Trophoblast cell (in vitro differentiated cells and primary cell): ENCODE measurements at regions not wholly inside any gene's neighbourhood (a gene's known extent, or its start where the extent isn't known, plus 50 kb on each side); places are given as distances from the start of the nearest gene placed in this dataset.

Experiments
- DNase-seq, 2 donors: peaks; one replicate each; pipeline ENCODE4 v3.0.0-alpha.2; 2016
- H2AFZ ChIP-seq: 2 replicates; pipeline ENCODE4 v1.6.1; 2013; ENCODE audit warnings: low read length, moderate library complexity, mild to moderate bottlenecking; ENCODE audit not compliant: insufficient read depth, poor library complexity
- H2AK5ac ChIP-seq: 2 replicates; pipeline ENCODE4 v1.6.1; 2013; ENCODE audit warnings: mild to moderate bottlenecking, low read length
- H2BK120ac ChIP-seq: 2 replicates; pipeline ENCODE4 v1.6.1; 2013; ENCODE audit warnings: low read length, mild to moderate bottlenecking, moderate library complexity; ENCODE audit not compliant: insufficient read depth, poor library complexity
- H2BK12ac ChIP-seq: 2 replicates; pipeline ENCODE4 v1.6.1; 2013; ENCODE audit warnings: mild to moderate bottlenecking, low read length, moderate library complexity
- H2BK5ac ChIP-seq: 2 replicates; pipeline ENCODE4 v1.6.1; 2013; ENCODE audit warnings: low read length, low read depth, moderate library complexity, mild to moderate bottlenecking; ENCODE audit not compliant: poor library complexity
- H3K14ac ChIP-seq: 2 replicates; pipeline ENCODE4 v1.6.1; 2013; ENCODE audit warnings: mild to moderate bottlenecking, low read length
- H3K18ac ChIP-seq: 2 replicates; pipeline ENCODE4 v1.6.1; 2013; ENCODE audit warnings: mild to moderate bottlenecking, low read length
- H3K23ac ChIP-seq: 2 replicates; pipeline ENCODE4 v1.6.1; 2013; ENCODE audit warnings: low read length
- H3K27ac ChIP-seq: 2 replicates; pipeline ENCODE4 v1.5.1; 2013; ENCODE audit warnings: low read depth, mild to moderate bottlenecking, inconsistent platforms, low read length, moderate library complexity
- H3K27me3 ChIP-seq: 2 replicates; pipeline ENCODE4 v1.6.1; 2013; ENCODE audit warnings: inconsistent platforms, mild to moderate bottlenecking, low read length, moderate library complexity; ENCODE audit not compliant: insufficient read depth
- H3K36me3 ChIP-seq, 2 experiments: 1 replicate in 1 of 2; 2 replicates in 1 of 2; pipeline ENCODE4 v1.6.1; 2013; ENCODE audit warnings: low read length in 2 of 2, mild to moderate bottlenecking in 2 of 2, moderate library complexity in 1 of 2; ENCODE audit not compliant: insufficient read depth in 2 of 2, control insufficient read depth in 1 of 2
- H3K4ac ChIP-seq: 2 replicates; pipeline ENCODE4 v1.6.1; 2013; ENCODE audit warnings: low read depth, mild to moderate bottlenecking, low read length, moderate library complexity
- H3K4me1 ChIP-seq, 2 experiments: 1 replicate in 1 of 2; 2 replicates in 1 of 2; pipeline ENCODE4 v1.6.1; 2013; ENCODE audit warnings: low read length in 2 of 2, mild to moderate bottlenecking in 2 of 2, moderate library complexity in 1 of 2; ENCODE audit not compliant: insufficient read depth in 2 of 2, control insufficient read depth in 1 of 2
- H3K4me2 ChIP-seq: 2 replicates; pipeline ENCODE4 v1.6.1; 2013; ENCODE audit warnings: inconsistent platforms, mild to moderate bottlenecking, low read length, moderate library complexity
- H3K4me3 ChIP-seq: 2 replicates; pipeline ENCODE4 v1.5.1; 2013; ENCODE audit warnings: mild to moderate bottlenecking, low read depth, low read length, inconsistent platforms
- H3K79me1 ChIP-seq: one replicate; pipeline ENCODE4 v1.6.1; 2013; ENCODE audit warnings: low read length
- H3K79me2 ChIP-seq: 2 replicates; pipeline ENCODE4 v1.6.1; 2013; ENCODE audit warnings: low read length, mild to moderate bottlenecking; ENCODE audit not compliant: control insufficient read depth, insufficient read depth, poor library complexity
- H3K9ac ChIP-seq: 2 replicates; pipeline ENCODE4 v1.6.1; 2013; ENCODE audit warnings: mild to moderate bottlenecking, low read length
- H3K9me3 ChIP-seq: 2 replicates; pipeline ENCODE4 v1.6.1; 2013; ENCODE audit warnings: low read depth, mild to moderate bottlenecking, control low read depth, inconsistent platforms, low read length; ENCODE audit not compliant: insufficient read depth
- H4K12ac ChIP-seq: 2 replicates; pipeline ENCODE4 v1.6.1; 2013; ENCODE audit warnings: low read depth, mild to moderate bottlenecking, low read length, moderate library complexity
- H4K8ac ChIP-seq: 2 replicates; pipeline ENCODE4 v1.6.1; 2013; ENCODE audit warnings: low read depth, mild to moderate bottlenecking, low read length, moderate library complexity
- H4K91ac ChIP-seq: one replicate; pipeline ENCODE4 v1.6.1; 2013; ENCODE audit warnings: low read depth, mild to moderate bottlenecking, low read length, moderate library complexity
- WGBS: extraction: QIAGEN DNeasy Blood & Tissue Kit; methylation state at CpG from one replicate; pipeline ENCODE4 v1.1.7; 2013; ENCODE audit warnings: missing lambda C conversion rate; ENCODE audit not compliant: insufficient read length, insufficient coverage; ENCODE audit errors: extremely low coverage; 5-methylcytosine and 5-hydroxymethylcytosine counted together

- no peaks in the 10 kb centered on the region for H3K9me3 ChIP-seq
- H3K4me2 ChIP-seq: no peak overlapping the region
- H3K36me3 ChIP-seq: no peaks in the 10 kb centered on the region
- no peak overlapping the region for H2AK5ac ChIP-seq
- DNase-seq: no peak
- no peak overlapping the region for H4K8ac ChIP-seq
- no peak overlapping the region for H2BK120ac ChIP-seq
- H2AFZ ChIP-seq: no peak overlapping the region
- no CpG with 5 or more reads among the region's 8 CpGs for WGBS
- no peak overlapping the region for H2BK12ac ChIP-seq
- no peak overlapping the region for H3K9ac ChIP-seq
- H3K4me1 ChIP-seq: no peaks in the 10 kb centered on the region
- H3K18ac ChIP-seq: no peak overlapping the region
- no peak overlapping the region for H3K4me3 ChIP-seq
- H3K4ac ChIP-seq: no peak overlapping the region
- no peak overlapping the region for H3K14ac ChIP-seq
- no peaks in the 10 kb centered on the region for H3K79me1 ChIP-seq
- H3K79me2 ChIP-seq: no peaks in the 10 kb centered on the region
- no peak overlapping the region for H4K12ac ChIP-seq
- no peak overlapping the region for H3K23ac ChIP-seq
- H3K27me3 ChIP-seq: no peaks in the 10 kb centered on the region
- no peak overlapping the region for H2BK5ac ChIP-seq
- H4K91ac ChIP-seq: no peak overlapping the region
- H3K27ac ChIP-seq: no peak overlapping the region
Observed at GRCh38 chr18:26637324-26637723, 89.0 kb upstream of the KCTD1 start.

DNA sequence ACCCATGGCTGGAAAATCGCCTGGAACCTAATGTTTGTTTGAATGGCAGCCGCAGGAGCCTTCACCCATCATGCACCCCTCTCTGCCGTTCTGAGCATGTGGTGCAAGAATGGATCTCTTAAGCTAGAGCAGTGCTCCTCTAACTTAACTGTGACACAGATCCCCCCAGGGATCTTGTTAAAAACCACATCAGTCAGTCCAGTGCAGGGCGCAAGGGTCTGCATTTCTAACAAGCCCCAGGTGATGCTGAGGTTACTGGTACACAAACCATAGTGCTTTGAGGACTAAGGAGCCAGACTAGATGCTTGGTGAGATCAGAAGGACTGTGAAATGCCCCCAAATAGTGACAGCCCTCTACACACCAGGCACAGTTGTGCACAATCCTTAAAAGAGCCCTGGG, 87.1 kb upstream of the KCTD1 start:
- DNase-seq: no peak
- H4K8ac ChIP-seq: no peak overlapping the region
- H3K4me2 ChIP-seq: no peak overlapping the region
- no peak overlapping the region for H4K12ac ChIP-seq
- H3K27me3 ChIP-seq: no peaks in the 10 kb centered on the region
- no peak overlapping the region for H3K18ac ChIP-seq
- no peak overlapping the region for H2AK5ac ChIP-seq
- no peak overlapping the region for H3K14ac ChIP-seq
- H3K23ac ChIP-seq: no peak overlapping the region
- H3K79me2 ChIP-seq: no peaks in the 10 kb centered on the region
- H2BK5ac ChIP-seq: no peak overlapping the region
- no peaks in the 10 kb centered on the region for H3K79me1 ChIP-seq
- no peaks in the 10 kb centered on the region for H3K36me3 ChIP-seq
- no peaks in the 10 kb centered on the region for H3K9me3 ChIP-seq
- no peak overlapping the region for H2BK12ac ChIP-seq
- no peak overlapping the region for H3K4ac ChIP-seq
- H3K27ac ChIP-seq: no peak overlapping the region
- no peak overlapping the region for H2BK120ac ChIP-seq
- no peak overlapping the region for H3K4me3 ChIP-seq
- H2AFZ ChIP-seq: no peak overlapping the region
- WGBS: no CpG with 5 or more reads among the region's 4 CpGs
- no peak overlapping the region for H4K91ac ChIP-seq
- no peak overlapping the region for H3K9ac ChIP-seq
- H3K4me1 ChIP-seq: no peaks in the 10 kb centered on the region

DNA sequence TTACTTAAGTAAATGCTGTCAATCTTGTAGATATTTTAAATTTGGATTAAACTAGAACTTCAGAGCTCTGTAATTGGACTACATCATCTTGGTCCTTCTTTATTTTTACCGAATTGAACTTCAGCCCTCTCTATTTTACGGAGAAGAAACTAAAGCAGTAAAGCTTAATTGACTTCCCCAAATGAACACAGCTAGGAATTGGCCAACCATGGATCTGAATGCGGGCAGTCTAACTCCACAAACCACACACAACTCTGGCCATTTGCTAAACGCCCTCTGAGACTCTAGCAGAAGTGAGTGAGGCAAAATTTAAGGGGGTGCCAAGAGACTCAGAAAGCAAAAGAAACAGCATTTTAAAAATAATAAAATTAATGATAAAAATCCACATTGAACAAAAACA, 86.3 kb upstream of the KCTD1 start:
- no peaks in the 10 kb centered on the region for H3K79me2 ChIP-seq
- H3K23ac ChIP-seq: no peak overlapping the region
- no peak for DNase-seq
- H3K9me3 ChIP-seq: no peaks in the 10 kb centered on the region
- no peak overlapping the region for H3K4me3 ChIP-seq
- no peaks in the 10 kb centered on the region for H3K79me1 ChIP-seq
- no peak overlapping the region for H2AFZ ChIP-seq
- no peak overlapping the region for H3K9ac ChIP-seq
- H3K14ac ChIP-seq: no peak overlapping the region
- H3K27me3 ChIP-seq: no peaks in the 10 kb centered on the region
- no peak overlapping the region for H2BK120ac ChIP-seq
- no peak overlapping the region for H2AK5ac ChIP-seq
- H2BK12ac ChIP-seq: no peak overlapping the region
- no peak overlapping the region for H3K4ac ChIP-seq
- no peak overlapping the region for H3K27ac ChIP-seq
- H3K4me1 ChIP-seq: no peaks in the 10 kb centered on the region
- H3K4me2 ChIP-seq: no peak overlapping the region
- H4K8ac ChIP-seq: no peak overlapping the region
- H3K36me3 ChIP-seq: no peaks in the 10 kb centered on the region
- no CpG with 5 or more reads among the region's 4 CpGs for WGBS
- no peak overlapping the region for H2BK5ac ChIP-seq
- H4K12ac ChIP-seq: no peak overlapping the region
- no peak overlapping the region for H4K91ac ChIP-seq
- no peak overlapping the region for H3K18ac ChIP-seq

- H2AK5ac ChIP-seq: no peak overlapping the region
- no peak overlapping the region for H3K4me3 ChIP-seq
- no peak overlapping the region for H3K14ac ChIP-seq
- H3K79me1 ChIP-seq: no peaks in the 10 kb centered on the region
- no peak overlapping the region for H4K8ac ChIP-seq
- no peak overlapping the region for H3K4ac ChIP-seq
- H4K91ac ChIP-seq: no peak overlapping the region
- H3K4me1 ChIP-seq: no peaks in the 10 kb centered on the region
- no peak overlapping the region for H3K9ac ChIP-seq
- no peak overlapping the region for H3K27ac ChIP-seq
- no peak overlapping the region for H3K18ac ChIP-seq
- H2BK12ac ChIP-seq: no peak overlapping the region
- WGBS: no CpG with 5 or more reads among the region's 1 CpG
- no peaks in the 10 kb centered on the region for H3K36me3 ChIP-seq
- no peaks in the 10 kb centered on the region for H3K9me3 ChIP-seq
- H4K12ac ChIP-seq: no peak overlapping the region
- no peak overlapping the region for H2BK5ac ChIP-seq
- H3K4me2 ChIP-seq: no peak overlapping the region
- no peaks in the 10 kb centered on the region for H3K79me2 ChIP-seq
- no peak overlapping the region for H3K23ac ChIP-seq
- H3K27me3 ChIP-seq: no peaks in the 10 kb centered on the region
- DNase-seq: no peak
- no peak overlapping the region for H2AFZ ChIP-seq
- no peak overlapping the region for H2BK120ac ChIP-seq
Observed at GRCh38 chr18:26631135-26631534, 82.8 kb upstream of the KCTD1 start.
